ENCODE measurements at regions not wholly inside any gene's neighbourhood (a gene's known extent, or its start where the extent isn't known, plus 50 kb on each side); places are given as distances from the start of the nearest gene placed in this dataset.

DNA sequence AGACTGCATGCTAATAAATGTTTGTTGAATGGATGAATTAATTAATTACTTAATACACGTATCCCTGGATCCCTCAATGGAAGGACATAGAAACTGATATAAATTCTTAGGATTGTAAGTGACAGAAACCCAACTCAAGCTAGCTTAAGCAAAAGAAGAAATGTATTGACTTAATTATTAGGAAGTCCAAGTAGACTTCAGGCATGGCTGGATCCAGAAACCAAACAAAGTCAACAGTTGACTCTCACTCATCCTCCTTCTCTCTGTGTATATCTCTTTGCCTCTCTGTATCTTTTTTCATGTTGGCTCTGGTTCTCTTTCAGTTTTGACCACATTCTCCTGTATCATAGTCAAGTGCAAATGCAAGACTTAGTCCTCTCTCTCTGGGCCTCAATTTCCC lies 82.0 kb upstream of the CTNNBL1 start:
- POLR2A ChIA-PET, result no interaction called here
- Histone ChIP-seq H3K27ac (ENCODE audit: low read length in 2 of 2) (no peak overlapping the region), H3K9me3 (ENCODE audit: control extremely low read depth in 1 of 3, control insufficient read depth in 2 of 3, insufficient read depth in 1 of 3, low read length in 2 of 3) (peaks cover 0 to 8% (median 4%) of the 10 kb centered on the region in 3 donors), H3K4me1 (ENCODE audit: control insufficient read depth in 2 of 2, insufficient read depth in 2 of 2, low read length in 2 of 2) (no peaks in the 10 kb centered on the region), H3K79me2 (ENCODE audit: control insufficient read depth, insufficient read depth, low read length) (no peaks in the 10 kb centered on the region), H3K9ac (ENCODE audit: low read length) (no peak overlapping the region), H3K4me2 (replicated peaks; ENCODE audit: low read depth, low read length, poor library complexity, severe bottlenecking) (no peak overlapping the region), H2AFZ (ENCODE audit: insufficient read depth, low read depth, low read length, poor library complexity, severe bottlenecking) (no peak overlapping the region), H4K20me1 (ENCODE audit: control insufficient read depth, insufficient read depth, low read length, poor library complexity, severe bottlenecking) (no peaks in the 10 kb centered on the region), H3K4me3 (ENCODE audit: control extremely low read depth in 1 of 5, extremely low read depth in 1 of 5, insufficient read depth in 1 of 5, low read depth in 2 of 5, low read length in 4 of 5) (no peak overlapping the region), H3K27me3 (replicated peaks in 1 of 4; ENCODE audit: control extremely low read depth in 1 of 4, control insufficient read depth in 3 of 4, insufficient read depth in 4 of 4, low read length in 3 of 4) (peaks cover 0 to 12% (median 3%) of the 10 kb centered on the region in 4 experiments), H3K36me3 (replicated peaks in 1 of 2; ENCODE audit: control extremely low read depth in 1 of 2, control insufficient read depth in 1 of 2, extremely low read depth in 1 of 2, insufficient read depth in 2 of 2, low read length in 1 of 2) (no peaks in the 10 kb centered on the region)
- H3K27ac Mint-ChIP-seq, result no peak overlapping the region
- WGBS (ENCODE audit: insufficient coverage), result no CpG with 5 or more reads among the region's 1 CpG
- H3K4me1 Mint-ChIP-seq, result no peaks in the 10 kb centered on the region
- ATAC-seq (ENCODE audit: low read depth), result no peak
- CTCF ChIA-PET, result no interaction called here
- TF ChIP-seq, protein P1, sequence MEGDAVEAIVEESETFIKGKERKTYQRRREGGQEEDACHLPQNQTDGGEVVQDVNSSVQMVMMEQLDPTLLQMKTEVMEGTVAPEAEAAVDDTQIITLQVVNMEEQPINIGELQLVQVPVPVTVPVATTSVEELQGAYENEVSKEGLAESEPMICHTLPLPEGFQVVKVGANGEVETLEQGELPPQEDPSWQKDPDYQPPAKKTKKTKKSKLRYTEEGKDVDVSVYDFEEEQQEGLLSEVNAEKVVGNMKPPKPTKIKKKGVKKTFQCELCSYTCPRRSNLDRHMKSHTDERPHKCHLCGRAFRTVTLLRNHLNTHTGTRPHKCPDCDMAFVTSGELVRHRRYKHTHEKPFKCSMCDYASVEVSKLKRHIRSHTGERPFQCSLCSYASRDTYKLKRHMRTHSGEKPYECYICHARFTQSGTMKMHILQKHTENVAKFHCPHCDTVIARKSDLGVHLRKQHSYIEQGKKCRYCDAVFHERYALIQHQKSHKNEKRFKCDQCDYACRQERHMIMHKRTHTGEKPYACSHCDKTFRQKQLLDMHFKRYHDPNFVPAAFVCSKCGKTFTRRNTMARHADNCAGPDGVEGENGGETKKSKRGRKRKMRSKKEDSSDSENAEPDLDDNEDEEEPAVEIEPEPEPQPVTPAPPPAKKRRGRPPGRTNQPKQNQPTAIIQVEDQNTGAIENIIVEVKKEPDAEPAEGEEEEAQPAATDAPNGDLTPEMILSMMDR (IDR thresholded peaks at IDR 0.05), result no peak
- TF ChIP-seq EZH2 (IDR thresholded peaks at IDR 0.05; ENCODE audit: borderline replicate concordance, insufficient read depth, low read depth, low read length, poor library complexity, severe bottlenecking), result no peak
- intact Hi-C loops (cut with micrococcal nuclease), result no loop called here
- H3K9me3 Mint-ChIP-seq (ENCODE audit: insufficient read depth), result peaks cover 2% of the 10 kb centered on the region
- H3K4me3 Mint-ChIP-seq, result no peak overlapping the region
- peaks cover 30% of the 10 kb centered on the region for H3K27me3 Mint-ChIP-seq
- no peak for DNase-seq

GRCh38 chr20:37611346-37611745 lies 82.5 kb upstream of the CTNNBL1 start:
- peaks cover 0 to 8% (median 4%) of the 10 kb centered on the region in 3 donors for H3K9me3 ChIP-seq (ENCODE audit: control extremely low read depth in 1 of 3, control insufficient read depth in 2 of 3, insufficient read depth in 1 of 3, low read length in 2 of 3)
- no peak overlapping the region for H2AFZ ChIP-seq (ENCODE audit: insufficient read depth, low read depth, low read length, poor library complexity, severe bottlenecking)
- H3K4me1 ChIP-seq (ENCODE audit: control insufficient read depth in 2 of 2, insufficient read depth in 2 of 2, low read length in 2 of 2), result no peaks in the 10 kb centered on the region
- Mint-ChIP-seq H3K27ac (no peak overlapping the region), H3K4me1 (no peaks in the 10 kb centered on the region), H3K9me3 (ENCODE audit: insufficient read depth) (peaks cover 2% of the 10 kb centered on the region), H3K27me3 (peaks cover 28% of the 10 kb centered on the region), H3K4me3 (no peak overlapping the region)
- H3K27ac ChIP-seq (ENCODE audit: low read length in 2 of 2), result no peak overlapping the region
- no peak overlapping the region for H3K4me3 ChIP-seq (ENCODE audit: control extremely low read depth in 1 of 5, extremely low read depth in 1 of 5, insufficient read depth in 1 of 5, low read depth in 2 of 5, low read length in 4 of 5)
- no peak for DNase-seq
- ATAC-seq (ENCODE audit: low read depth), result no peak
- no peak overlapping the region for H3K4me2 ChIP-seq (replicated peaks; ENCODE audit: low read depth, low read length, poor library complexity, severe bottlenecking)
- ChIA-PET CTCF (no interaction called here), POLR2A (no interaction called here)
- WGBS (ENCODE audit: insufficient coverage), result 86% methylated on average over 8 of the region's 9 CpGs
- H4K20me1 ChIP-seq (ENCODE audit: control insufficient read depth, insufficient read depth, low read length, poor library complexity, severe bottlenecking), result no peaks in the 10 kb centered on the region
- no peaks in the 10 kb centered on the region for H3K36me3 ChIP-seq (replicated peaks in 1 of 2; ENCODE audit: control extremely low read depth in 1 of 2, control insufficient read depth in 1 of 2, extremely low read depth in 1 of 2, insufficient read depth in 2 of 2, low read length in 1 of 2)
- H3K9ac ChIP-seq (ENCODE audit: low read length), result no peak overlapping the region
- no peaks in the 10 kb centered on the region for H3K79me2 ChIP-seq (ENCODE audit: control insufficient read depth, insufficient read depth, low read length)
- intact Hi-C loops (cut with micrococcal nuclease), result no loop called here
- peaks cover 0 to 12% (median 3%) of the 10 kb centered on the region in 4 experiments for H3K27me3 ChIP-seq (replicated peaks in 1 of 4; ENCODE audit: control extremely low read depth in 1 of 4, control insufficient read depth in 3 of 4, insufficient read depth in 4 of 4, low read length in 3 of 4)
- no peak for TF ChIP-seq EZH2 (IDR thresholded peaks at IDR 0.05; ENCODE audit: borderline replicate concordance, insufficient read depth, low read depth, low read length, poor library complexity, severe bottlenecking)
- TF ChIP-seq, protein P1 (IDR thresholded peaks at IDR 0.05), result no peak

Data from B cell (primary cell).